Sigmoid colon (tissue), 6 donors: ENCODE measurements at regions not wholly inside any gene's neighbourhood (a gene's known extent, or its start where the extent isn't known, plus 50 kb on each side); places are given as distances from the start of the nearest gene placed in this dataset.

Experiments used
- DNase-seq: peaks from one replicate; pipeline ENCODE4 v3.0.0-alpha.2; 2019
- H3K27ac ChIP-seq, 4 donors: fragments of 200-600 bp; sonication (generic); one replicate each; pipeline ENCODE4 v1.5.1; 2016 to 2019; ENCODE audit warnings: mild to moderate bottlenecking in 1 of 4
- H3K27me3 ChIP-seq, 3 donors: fragments of 200-600 bp; sonication (generic); one replicate each; pipeline ENCODE4 v1.5.1; 2019; ENCODE audit warnings: mild to moderate bottlenecking in 1 of 3
- H3K36me3 ChIP-seq, 4 donors: fragments of 200-600 bp; sonication (generic); one replicate each; pipeline ENCODE4 v1.5.1; 2016 to 2019
- H3K4me1 ChIP-seq, 4 donors: fragments of 200-600 bp; sonication (generic); one replicate each; pipeline ENCODE4 v1.5.1; 2017 to 2019
- H3K4me3 ChIP-seq, 4 donors: fragments of 200-600 bp; sonication (generic); one replicate each; pipeline ENCODE4 v1.5.1; 2017 to 2019; ENCODE audit warnings: mild to moderate bottlenecking in 2 of 4, moderate library complexity in 1 of 4
- H3K9me3 ChIP-seq, 4 donors: fragments of 200-600 bp in 3 of 4; sonication (generic) in 3 of 4; one replicate each; pipeline versions ENCODE4 v1.5.1 to v1.6.1; 2013 to 2019
- CTCF ChIP-seq, 4 experiments: fragments of 450-650 bp in 3 of 4; fragments of 200-600 bp in 1 of 4; IDR thresholded peaks; one replicate each; pipeline ENCODE4 v1.5.1; 2016 to 2019; ENCODE audit warnings: antibody characterized with exemption in 4 of 4, mild to moderate bottlenecking in 3 of 4, moderate library complexity in 2 of 4
- EP300 ChIP-seq, 4 donors: sonication (generic); formaldehyde crosslinking; IDR thresholded peaks; one replicate each; pipeline ENCODE4 v1.6.1; 2017; ENCODE audit warnings: antibody characterized with exemption in 4 of 4
- POLR2A ChIP-seq, 2 donors: fragments of 450-650 bp; IDR thresholded peaks; one replicate each; pipeline ENCODE4 v1.6.1; 2016; ENCODE audit warnings: antibody characterized with exemption in 2 of 2, mild to moderate bottlenecking in 2 of 2, moderate library complexity in 2 of 2
- POLR2AphosphoS5 ChIP-seq, 4 donors: sonication (generic); formaldehyde crosslinking; IDR thresholded peaks; one replicate each; pipeline ENCODE4 v1.6.1; 2017; ENCODE audit warnings: antibody characterized with exemption in 4 of 4
- WGBS, 2 donors: extraction: QIAGEN DNeasy Blood & Tissue Kit; methylation state at CpG; one replicate each; pipeline ENCODE4 v1.1.7; 2013; 5-methylcytosine and 5-hydroxymethylcytosine counted together
- intact Hi-C: fragments of 100-400 bp; cut with DNase I; formaldehyde crosslinking; loops from one replicate; pipeline ENCODE4 v1.15.1; 2023
- donor health status: healthy with polysubstance abuse.
- donor health status: healthy.

- TF ChIP-seq EP300 (IDR thresholded peaks at IDR 0.05) = no peak
- TF ChIP-seq CTCF (IDR thresholded peaks at IDR 0.05) = no peak
- TF ChIP-seq POLR2A (IDR thresholded peaks at IDR 0.05) = no peak
- TF ChIP-seq POLR2AphosphoS5 (IDR thresholded peaks at IDR 0.05) = no peak
- H3K36me3 ChIP-seq = no peaks in the 10 kb centered on the region
- H3K9me3 ChIP-seq = no peaks in the 10 kb centered on the region
- no peak overlapping the region for H3K27ac ChIP-seq
- H3K4me3 ChIP-seq = no peak overlapping the region
- H3K4me1 ChIP-seq = no peaks in the 10 kb centered on the region
- WGBS, 2 donors = 39 to 68% methylated on average over 3 of the region's 3 CpGs
- no peak for DNase-seq
- no peaks in the 10 kb centered on the region for H3K27me3 ChIP-seq
- intact Hi-C loops = no loop called here
These were observed 326.3 kb upstream of the MC4R start for GRCh38 chr18:60698901-60699300.

GRCh38 chr18:60722742-60723141, 350.2 kb upstream of the MC4R start:
- intact Hi-C loops = no loop called here
- no peaks in the 10 kb centered on the region for H3K27me3 ChIP-seq
- H3K36me3 ChIP-seq = no peaks in the 10 kb centered on the region
- WGBS, 2 donors = 76 to 91% methylated on average over 3 of the region's 3 CpGs
- no peaks in the 10 kb centered on the region for H3K9me3 ChIP-seq
- TF ChIP-seq CTCF (IDR thresholded peaks at IDR 0.05) = no peak
- no peak for TF ChIP-seq POLR2AphosphoS5 (IDR thresholded peaks at IDR 0.05)
- no peak for TF ChIP-seq POLR2A (IDR thresholded peaks at IDR 0.05)
- TF ChIP-seq EP300 (IDR thresholded peaks at IDR 0.05) = no peak
- no peak for DNase-seq
- no peak overlapping the region for H3K27ac ChIP-seq
- H3K4me3 ChIP-seq = no peak overlapping the region
- H3K4me1 ChIP-seq = no peaks in the 10 kb centered on the region

GRCh38 chr18:60732143-60732542, 359.6 kb upstream of the MC4R start:
- 89 to 94% methylated on average over 1 of the region's 1 CpG for WGBS, 2 donors
- no peaks in the 10 kb centered on the region for H3K9me3 ChIP-seq

GRCh38 chr18:60739212-60739611, 366.6 kb upstream of the MC4R start:
- WGBS, 2 donors = 81 to 88% methylated on average over 7 of the region's 7 CpGs
- H3K27ac ChIP-seq = no peak overlapping the region
- H3K9me3 ChIP-seq = no peaks in the 10 kb centered on the region
- DNase-seq = no peak
- H3K36me3 ChIP-seq = no peaks in the 10 kb centered on the region
- no peaks in the 10 kb centered on the region for H3K27me3 ChIP-seq
- TF ChIP-seq CTCF (IDR thresholded peaks at IDR 0.05) = no peak
- TF ChIP-seq POLR2A (IDR thresholded peaks at IDR 0.05) = no peak
- no peak for TF ChIP-seq POLR2AphosphoS5 (IDR thresholded peaks at IDR 0.05)
- no peak for TF ChIP-seq EP300 (IDR thresholded peaks at IDR 0.05)
- no peaks in the 10 kb centered on the region for H3K4me1 ChIP-seq
- no peak overlapping the region for H3K4me3 ChIP-seq
- intact Hi-C loops = no loop called here

More at GRCh38 chr18:60732143-60732542, 359.6 kb upstream of the MC4R start:
- Histone ChIP-seq H3K27me3 (no peaks in the 10 kb centered on the region), H3K4me3 (no peak overlapping the region), H3K27ac (no peak overlapping the region), H3K36me3 (no peaks in the 10 kb centered on the region), H3K4me1 (no peaks in the 10 kb centered on the region)
- no peak for TF ChIP-seq POLR2AphosphoS5 (IDR thresholded peaks at IDR 0.05)
- no peak for TF ChIP-seq EP300 (IDR thresholded peaks at IDR 0.05)
- TF ChIP-seq CTCF (IDR thresholded peaks at IDR 0.05) = no peak
- TF ChIP-seq POLR2A (IDR thresholded peaks at IDR 0.05) = no peak
- DNase-seq = no peak
- intact Hi-C loops = no loop called here

- no peak overlapping the region for H3K27ac ChIP-seq
- no peaks in the 10 kb centered on the region for H3K36me3 ChIP-seq
- 85 to 86% methylated on average over 8 of the region's 8 CpGs for WGBS, 2 donors
- no peak overlapping the region for H3K4me3 ChIP-seq
- TF ChIP-seq CTCF (IDR thresholded peaks at IDR 0.05) = no peak
- TF ChIP-seq POLR2AphosphoS5 (IDR thresholded peaks at IDR 0.05) = no peak
- no peak for TF ChIP-seq EP300 (IDR thresholded peaks at IDR 0.05)
- TF ChIP-seq POLR2A (IDR thresholded peaks at IDR 0.05) = no peak
- DNase-seq = no peak
- H3K4me1 ChIP-seq = no peaks in the 10 kb centered on the region
- no peaks in the 10 kb centered on the region for H3K9me3 ChIP-seq
- intact Hi-C loops = no loop called here
- no peaks in the 10 kb centered on the region for H3K27me3 ChIP-seq
These were observed 367.7 kb upstream of the MC4R start for GRCh38 chr18:60740313-60740712.
